Lung (tissue), 11 donors: ENCODE measurements at regions not wholly inside any gene's neighbourhood (a gene's known extent, or its start where the extent isn't known, plus 50 kb on each side); places are given as distances from the start of the nearest gene placed in this dataset.
A peak's percentile ranks its signal among the peaks of the same experiment; 100 is the strongest.

Source experiments
- ATAC-seq: fragments of 200-7000 bp; cut with Tn5 transposase; one replicate; pipeline ENCODE4 v1.9.1; 2020; ENCODE audit warnings: moderate number of reproducible peaks; ENCODE audit not compliant: insufficient read depth, low FRiP score
- DNase-seq, 3 donors: peaks; one replicate each; pipeline ENCODE4 v3.0.0-alpha.2; 2013 to 2017
- H3K27ac ChIP-seq, 2 donors: one replicate each; pipeline ENCODE4 v1.5.1; 2013; ENCODE audit warnings: mild to moderate bottlenecking in 2 of 2, moderate library complexity in 2 of 2, control low read depth in 1 of 2, inconsistent platforms in 1 of 2, low read depth in 1 of 2, low read length in 1 of 2
- H3K27me3 ChIP-seq, 3 donors: one replicate each; pipeline ENCODE4 v1.5.1; 2013; ENCODE audit warnings: low read length in 2 of 3; ENCODE audit not compliant: control insufficient read depth in 3 of 3, insufficient read depth in 3 of 3
- H3K36me3 ChIP-seq, 4 donors: one replicate each; pipeline ENCODE4 v1.5.1; 2013; ENCODE audit warnings: low read length in 4 of 4, mild to moderate bottlenecking in 1 of 4, moderate library complexity in 1 of 4; ENCODE audit not compliant: control insufficient read depth in 4 of 4, insufficient read depth in 4 of 4
- H3K4me1 ChIP-seq, 5 donors: one replicate each; pipeline ENCODE4 v1.5.1; 2013; ENCODE audit warnings: low read length in 5 of 5, mild to moderate bottlenecking in 2 of 5, moderate library complexity in 1 of 5; ENCODE audit not compliant: control insufficient read depth in 5 of 5, insufficient read depth in 5 of 5
- H3K4me3 ChIP-seq: one replicate; pipeline ENCODE4 v1.5.1; 2013; ENCODE audit warnings: mild to moderate bottlenecking, control low read depth, moderate library complexity
- H3K9ac ChIP-seq, 2 donors: one replicate each; pipeline ENCODE4 v1.5.1; 2013; ENCODE audit warnings: low read length in 2 of 2, control low read depth in 1 of 2; ENCODE audit not compliant: insufficient read depth in 1 of 2
- H3K9me3 ChIP-seq, 4 donors: one replicate each; pipeline ENCODE4 v1.5.1; 2013; ENCODE audit warnings: low read length in 3 of 4, mild to moderate bottlenecking in 1 of 4, moderate library complexity in 1 of 4; ENCODE audit not compliant: control insufficient read depth in 4 of 4, insufficient read depth in 3 of 4
- WGBS, 2 donors: extraction: QIAGEN DNeasy Blood & Tissue Kit; methylation state at CpG; one replicate each; pipeline ENCODE4 v1.1.7; 2013; 5-methylcytosine and 5-hydroxymethylcytosine counted together
- TF ChIP-seq, protein P1 (sequence below): IDR thresholded peaks from 2 replicates; pipeline ENCODE4 v1.5.1; 2012; ENCODE audit warnings: mild to moderate bottlenecking; ENCODE audit errors: control extremely low read depth, extremely low read depth
- donor health status: control.
- donor health status: control.
- donor health status: Bipolar disorder and iron deficiency.
- donor health status: healthy.
- donor health status: DM: yes; HTN: yes; CAD: no.

DNA sequence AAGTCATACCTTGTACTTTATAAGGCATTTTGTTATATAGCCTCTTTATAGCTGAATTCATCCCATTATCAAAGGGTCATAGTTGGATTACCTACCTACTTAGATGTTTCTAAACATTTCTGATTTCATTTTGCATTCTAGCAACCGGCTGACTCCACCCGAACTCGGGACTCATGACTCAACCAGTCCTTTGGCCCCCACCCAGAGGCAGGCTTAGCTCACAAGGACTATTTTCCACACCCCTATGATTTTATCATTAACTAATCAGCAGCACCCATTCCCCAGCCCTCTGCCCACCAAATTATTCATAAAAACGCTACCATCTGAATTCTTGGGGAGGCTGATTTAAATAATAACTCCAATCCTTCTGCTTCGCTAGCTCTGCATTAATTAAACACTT, 79.9 kb upstream of the EGFL6 start:
- Histone ChIP-seq H3K27me3 (peaks cover 0 to 19% (median 11%) of the 10 kb centered on the region in 3 donors), H3K36me3 (no peaks in the 10 kb centered on the region), H3K9me3 (no peaks in the 10 kb centered on the region), H3K4me3 (no peak overlapping the region), H3K9ac (no peak overlapping the region), H3K27ac (no peak overlapping the region), H3K4me1 (peaks cover 0 to 11% (median 0%) of the 10 kb centered on the region in 5 donors)
- 57 to 61% methylated on average over 5 of the region's 5 CpGs for WGBS, 2 donors
- DNase-seq (no peak), ATAC-seq (no peak)
- TF ChIP-seq, protein P1, sequence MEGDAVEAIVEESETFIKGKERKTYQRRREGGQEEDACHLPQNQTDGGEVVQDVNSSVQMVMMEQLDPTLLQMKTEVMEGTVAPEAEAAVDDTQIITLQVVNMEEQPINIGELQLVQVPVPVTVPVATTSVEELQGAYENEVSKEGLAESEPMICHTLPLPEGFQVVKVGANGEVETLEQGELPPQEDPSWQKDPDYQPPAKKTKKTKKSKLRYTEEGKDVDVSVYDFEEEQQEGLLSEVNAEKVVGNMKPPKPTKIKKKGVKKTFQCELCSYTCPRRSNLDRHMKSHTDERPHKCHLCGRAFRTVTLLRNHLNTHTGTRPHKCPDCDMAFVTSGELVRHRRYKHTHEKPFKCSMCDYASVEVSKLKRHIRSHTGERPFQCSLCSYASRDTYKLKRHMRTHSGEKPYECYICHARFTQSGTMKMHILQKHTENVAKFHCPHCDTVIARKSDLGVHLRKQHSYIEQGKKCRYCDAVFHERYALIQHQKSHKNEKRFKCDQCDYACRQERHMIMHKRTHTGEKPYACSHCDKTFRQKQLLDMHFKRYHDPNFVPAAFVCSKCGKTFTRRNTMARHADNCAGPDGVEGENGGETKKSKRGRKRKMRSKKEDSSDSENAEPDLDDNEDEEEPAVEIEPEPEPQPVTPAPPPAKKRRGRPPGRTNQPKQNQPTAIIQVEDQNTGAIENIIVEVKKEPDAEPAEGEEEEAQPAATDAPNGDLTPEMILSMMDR, result no peak

DNA sequence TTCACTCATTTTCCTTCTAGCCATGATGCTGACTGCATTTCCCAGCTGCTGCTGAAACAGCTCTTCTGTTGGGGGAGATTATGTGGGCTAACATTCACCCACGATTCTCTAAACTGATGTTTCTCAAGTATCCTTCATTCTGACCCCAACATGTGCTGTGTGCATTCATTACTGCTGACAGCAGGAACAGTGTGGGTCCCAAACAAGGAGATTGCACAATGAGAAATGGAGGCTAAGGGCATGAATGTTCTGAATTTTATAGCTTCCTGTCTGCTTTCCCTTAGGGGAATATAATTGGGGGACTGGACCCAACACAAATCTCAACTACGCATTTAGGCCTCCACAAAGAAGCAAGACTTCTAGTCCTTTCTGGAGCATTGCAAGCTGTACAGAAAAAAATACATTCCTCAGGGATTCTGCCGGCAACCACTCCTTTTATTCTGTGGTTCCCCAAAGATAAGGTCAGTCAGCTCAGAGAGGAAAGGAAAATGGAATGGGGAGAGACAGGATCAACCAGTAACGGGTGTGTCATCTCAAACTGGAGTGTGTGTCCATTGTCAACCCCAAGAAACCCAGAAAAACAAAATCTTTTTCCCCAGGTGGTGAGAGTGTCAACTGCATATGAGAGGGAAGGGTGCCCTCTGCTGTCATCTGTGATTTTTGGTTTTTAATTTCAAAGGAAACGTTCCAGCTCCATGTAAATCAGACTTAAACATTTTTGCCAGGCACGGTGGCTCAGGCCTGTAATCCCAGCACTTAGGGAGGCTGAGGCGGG, 81.5 kb upstream of the EGFL6 start:
- peaks cover 0 to 11% (median 0%) of the 10 kb centered on the region in 5 donors for H3K4me1 ChIP-seq
- 7 to 16% methylated on average over 6 to 7 of the region's 7 CpGs for WGBS, 2 donors
- DNase-seq, result peak; percentile 60 to 86 (median 84)
- H3K9ac ChIP-seq, result no peak overlapping the region
- no peak overlapping the region for H3K4me3 ChIP-seq
- H3K27ac ChIP-seq, result peak overlapping the region; percentile 41 to 77
- peaks cover 0 to 17% (median 5%) of the 10 kb centered on the region in 3 donors for H3K27me3 ChIP-seq
- TF ChIP-seq, protein P1, result peak; percentile 62
- H3K36me3 ChIP-seq, result no peaks in the 10 kb centered on the region
- ATAC-seq, result peak; percentile 46
- H3K9me3 ChIP-seq, result no peaks in the 10 kb centered on the region

DNA sequence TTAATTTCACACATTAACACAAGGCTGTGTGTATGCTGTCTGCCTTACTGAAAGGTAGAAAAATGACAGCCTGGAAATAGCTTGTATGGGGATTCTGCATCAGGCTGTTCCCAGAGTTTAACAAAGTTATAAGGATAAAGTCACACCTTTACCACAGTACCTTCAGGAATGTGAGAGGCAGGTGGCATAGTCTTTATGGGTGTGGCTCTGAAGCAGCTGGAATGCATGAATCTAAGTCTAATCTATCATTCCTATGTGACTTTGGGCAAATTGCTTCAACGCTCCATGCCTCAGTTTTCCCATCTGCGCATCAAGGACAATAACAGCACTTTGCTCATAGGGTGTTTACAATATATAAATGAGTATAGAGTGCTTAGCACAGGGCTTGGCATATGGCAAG, 84.2 kb upstream of the EGFL6 start:
- peak; percentile 5 for ATAC-seq
- H3K9me3 ChIP-seq, result no peaks in the 10 kb centered on the region
- H3K9ac ChIP-seq, result no peak overlapping the region
- H3K27me3 ChIP-seq, result peaks cover 4 to 23% (median 5%) of the 10 kb centered on the region in 3 donors
- 82 to 94% methylated on average over 2 of the region's 2 CpGs for WGBS, 2 donors
- no peak overlapping the region for H3K27ac ChIP-seq
- TF ChIP-seq, protein P1, result no peak
- H3K36me3 ChIP-seq, result no peaks in the 10 kb centered on the region
- H3K4me3 ChIP-seq, result no peak overlapping the region
- DNase-seq, result no peak
- H3K4me1 ChIP-seq, result peaks cover 0 to 11% (median 0%) of the 10 kb centered on the region in 5 donors
